ENCODE measurements at regions not wholly inside any gene's neighbourhood (a gene's known extent, or its start where the extent isn't known, plus 50 kb on each side); places are given as distances from the start of the nearest gene placed in this dataset.

DNA sequence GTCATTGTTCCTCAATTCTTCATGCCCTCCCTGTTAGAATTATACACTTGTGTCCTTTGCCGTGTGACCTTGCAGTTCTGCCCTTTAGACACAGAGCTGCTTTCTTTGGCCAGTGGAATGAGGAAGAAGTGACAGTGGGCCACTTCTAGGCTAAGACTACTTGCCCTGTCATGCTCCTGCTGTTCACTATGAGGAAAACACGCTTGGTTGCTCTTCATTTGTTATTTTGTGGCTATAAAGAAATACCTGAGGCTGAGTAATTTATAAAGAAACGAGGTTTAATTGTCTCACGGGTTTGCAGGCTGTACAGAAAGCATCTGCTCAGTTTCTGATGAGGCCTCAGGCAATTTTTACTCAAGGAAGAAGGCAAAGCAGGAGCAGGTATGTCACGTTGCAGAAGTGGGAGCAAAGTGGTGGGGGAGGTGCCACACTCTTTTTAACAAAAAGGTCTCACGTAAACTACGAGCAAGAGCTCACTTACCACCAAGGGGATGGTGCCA lies 279.1 kb upstream of the DMAC1 start:
- H3K27me3 Mint-ChIP-seq (ENCODE audit: unreplicated experiment) = no peaks in the 10 kb centered on the region
- H3K9me3 Mint-ChIP-seq (ENCODE audit: low read depth, unreplicated experiment) = peaks cover 7% of the 10 kb centered on the region
- H3K4me3 Mint-ChIP-seq (ENCODE audit: low read depth, unreplicated experiment) = no peak overlapping the region
- intact Hi-C loops (cut with micrococcal nuclease; ENCODE audit: unreplicated experiment) = no loop called here
- BruUV-seq (replicated peaks) = no TSS peak
- CTCF ChIA-PET = no interaction called here
- no peaks in the 10 kb centered on the region for H3K36me3 Mint-ChIP-seq (ENCODE audit: insufficient read depth, unreplicated experiment)
- no peak for DNase-seq
- TF ChIP-seq, protein P1, sequence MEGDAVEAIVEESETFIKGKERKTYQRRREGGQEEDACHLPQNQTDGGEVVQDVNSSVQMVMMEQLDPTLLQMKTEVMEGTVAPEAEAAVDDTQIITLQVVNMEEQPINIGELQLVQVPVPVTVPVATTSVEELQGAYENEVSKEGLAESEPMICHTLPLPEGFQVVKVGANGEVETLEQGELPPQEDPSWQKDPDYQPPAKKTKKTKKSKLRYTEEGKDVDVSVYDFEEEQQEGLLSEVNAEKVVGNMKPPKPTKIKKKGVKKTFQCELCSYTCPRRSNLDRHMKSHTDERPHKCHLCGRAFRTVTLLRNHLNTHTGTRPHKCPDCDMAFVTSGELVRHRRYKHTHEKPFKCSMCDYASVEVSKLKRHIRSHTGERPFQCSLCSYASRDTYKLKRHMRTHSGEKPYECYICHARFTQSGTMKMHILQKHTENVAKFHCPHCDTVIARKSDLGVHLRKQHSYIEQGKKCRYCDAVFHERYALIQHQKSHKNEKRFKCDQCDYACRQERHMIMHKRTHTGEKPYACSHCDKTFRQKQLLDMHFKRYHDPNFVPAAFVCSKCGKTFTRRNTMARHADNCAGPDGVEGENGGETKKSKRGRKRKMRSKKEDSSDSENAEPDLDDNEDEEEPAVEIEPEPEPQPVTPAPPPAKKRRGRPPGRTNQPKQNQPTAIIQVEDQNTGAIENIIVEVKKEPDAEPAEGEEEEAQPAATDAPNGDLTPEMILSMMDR (IDR thresholded peaks at IDR 0.05; ENCODE audit: unreplicated experiment) = no peak
- no peaks in the 10 kb centered on the region for H3K4me1 Mint-ChIP-seq (ENCODE audit: low read depth, unreplicated experiment)
- no peak overlapping the region for H3K27ac Mint-ChIP-seq (ENCODE audit: unreplicated experiment)

DNA sequence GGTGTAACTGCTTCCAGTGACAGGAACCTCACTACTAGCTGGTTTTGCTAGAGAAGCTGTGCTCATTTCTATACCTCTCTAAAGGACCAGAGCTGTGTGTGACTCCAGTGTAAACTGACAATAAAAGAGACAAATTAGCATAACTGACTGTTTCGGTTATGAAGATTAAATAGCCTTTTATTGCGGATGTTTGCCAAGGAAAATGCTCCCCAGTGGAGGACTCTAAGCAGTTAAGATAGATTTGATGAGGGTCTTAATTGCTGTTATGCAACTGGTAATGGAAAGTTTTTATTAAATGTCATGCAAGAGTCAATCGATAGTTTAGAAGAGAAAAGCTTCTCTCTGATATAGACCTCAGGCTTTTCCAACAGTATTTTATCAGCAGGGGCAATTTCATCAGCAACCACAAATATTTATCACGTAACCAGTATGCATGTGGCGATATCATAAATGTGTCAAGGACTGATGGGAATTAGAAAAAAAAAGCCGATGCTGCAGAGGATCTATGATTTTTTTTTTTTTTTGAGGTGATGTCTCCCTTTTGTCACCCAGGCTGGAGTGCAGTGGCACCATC lies 275.2 kb upstream of the DMAC1 start:
- CTCF ChIA-PET = no interaction called here
- DNase-seq = no peak
- intact Hi-C loops (cut with micrococcal nuclease; ENCODE audit: unreplicated experiment) = no loop called here
- Mint-ChIP-seq H3K27me3 (ENCODE audit: unreplicated experiment) (no peaks in the 10 kb centered on the region), H3K4me1 (ENCODE audit: low read depth, unreplicated experiment) (no peaks in the 10 kb centered on the region), H3K36me3 (ENCODE audit: insufficient read depth, unreplicated experiment) (no peaks in the 10 kb centered on the region), H3K4me3 (ENCODE audit: low read depth, unreplicated experiment) (no peak overlapping the region), H3K9me3 (ENCODE audit: low read depth, unreplicated experiment) (peaks cover 10% of the 10 kb centered on the region), H3K27ac (ENCODE audit: unreplicated experiment) (no peak overlapping the region)
- TF ChIP-seq, protein P1 (IDR thresholded peaks at IDR 0.05; ENCODE audit: unreplicated experiment) = no peak
- BruUV-seq (replicated peaks) = no TSS peak

DNA sequence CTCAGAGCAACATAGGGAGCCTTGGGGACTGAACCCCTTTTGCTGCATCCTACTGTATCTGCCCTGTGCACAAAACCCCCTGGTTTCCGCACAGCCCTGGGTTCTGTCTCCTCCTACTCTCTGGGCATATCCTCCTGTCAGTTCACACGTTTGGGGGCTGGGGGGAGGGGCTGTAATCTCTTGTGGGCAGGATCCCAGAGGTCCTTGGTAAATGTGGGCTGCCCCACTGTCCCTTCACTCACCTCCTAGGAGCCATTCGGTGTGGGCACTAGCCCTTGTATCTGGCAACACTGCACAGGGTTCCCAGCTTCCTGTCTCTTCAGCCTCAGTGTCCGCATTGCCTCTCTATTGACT lies 271.8 kb upstream of the DMAC1 start:
- Mint-ChIP-seq H3K27me3 (ENCODE audit: unreplicated experiment) (no peaks in the 10 kb centered on the region), H3K4me1 (ENCODE audit: low read depth, unreplicated experiment) (no peaks in the 10 kb centered on the region), H3K9me3 (ENCODE audit: low read depth, unreplicated experiment) (peaks cover 7% of the 10 kb centered on the region), H3K36me3 (ENCODE audit: insufficient read depth, unreplicated experiment) (no peaks in the 10 kb centered on the region), H3K4me3 (ENCODE audit: low read depth, unreplicated experiment) (no peak overlapping the region), H3K27ac (ENCODE audit: unreplicated experiment) (no peak overlapping the region)
- no peak for DNase-seq
- no TSS peak for BruUV-seq (replicated peaks)
- TF ChIP-seq, protein P1 (IDR thresholded peaks at IDR 0.05; ENCODE audit: unreplicated experiment) = no peak
- intact Hi-C loops (cut with micrococcal nuclease; ENCODE audit: unreplicated experiment) = no loop called here
- CTCF ChIA-PET = no interaction called here

DNA sequence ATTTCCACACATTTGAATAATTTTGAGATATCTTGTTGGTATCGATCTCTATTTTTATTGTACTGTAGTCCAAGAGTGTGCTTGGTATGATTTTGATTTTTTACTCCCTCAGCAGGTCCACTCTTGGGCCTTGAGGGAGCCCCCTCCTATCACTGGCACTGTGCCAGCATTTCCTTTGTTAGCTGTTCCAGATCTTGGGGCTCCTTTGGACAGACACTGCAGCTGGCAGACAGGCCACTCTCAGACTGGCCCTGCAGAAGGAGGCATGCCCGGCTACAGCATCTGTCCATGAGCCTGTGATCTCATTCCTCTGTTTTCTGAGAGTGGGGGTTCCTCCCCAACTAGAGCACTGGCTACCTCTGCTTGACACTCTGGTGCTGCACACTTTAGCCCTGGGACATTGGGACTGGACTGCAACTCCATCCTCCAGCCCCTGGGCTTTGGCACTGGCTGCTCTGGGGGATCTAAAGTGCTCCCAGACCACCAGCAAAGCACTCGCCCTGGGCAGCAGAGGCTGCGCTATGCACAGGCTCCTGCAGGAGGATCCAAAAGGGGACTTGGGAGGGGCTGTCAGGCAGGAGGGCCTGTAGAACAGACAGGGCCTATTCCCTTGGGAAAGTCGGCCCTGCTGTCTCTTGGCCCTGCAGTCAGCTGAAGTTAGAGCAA lies 271.3 kb upstream of the DMAC1 start:
- CTCF ChIA-PET = no interaction called here
- H3K27ac Mint-ChIP-seq (ENCODE audit: unreplicated experiment) = no peak overlapping the region
- no peaks in the 10 kb centered on the region for H3K4me1 Mint-ChIP-seq (ENCODE audit: low read depth, unreplicated experiment)
- intact Hi-C loops (cut with micrococcal nuclease; ENCODE audit: unreplicated experiment) = no loop called here
- H3K4me3 Mint-ChIP-seq (ENCODE audit: low read depth, unreplicated experiment) = no peak overlapping the region
- H3K9me3 Mint-ChIP-seq (ENCODE audit: low read depth, unreplicated experiment) = peaks cover 7% of the 10 kb centered on the region
- TF ChIP-seq, protein P1 (IDR thresholded peaks at IDR 0.05; ENCODE audit: unreplicated experiment) = no peak
- no peaks in the 10 kb centered on the region for H3K27me3 Mint-ChIP-seq (ENCODE audit: unreplicated experiment)
- H3K36me3 Mint-ChIP-seq (ENCODE audit: insufficient read depth, unreplicated experiment) = no peaks in the 10 kb centered on the region
- DNase-seq = no peak
- BruUV-seq (replicated peaks) = no TSS peak

Data from Calu3 (cell line).